Brain pericyte (primary cell): ENCODE measurements at regions not wholly inside any gene's neighbourhood (a gene's known extent, or its start where the extent isn't known, plus 50 kb on each side); places are given as distances from the start of the nearest gene placed in this dataset.
"Not testable (repeated sequence)": the region's sequence is repeated elsewhere in the genome, so short reads cannot be mapped to it uniquely, and the experiment has no call there.

Experiments used
- DNase-seq: peaks from one replicate; pipeline ENCODE4 v3.0.0-alpha.2; 2012; ENCODE audit warnings: low read depth, low spot score

DNA sequence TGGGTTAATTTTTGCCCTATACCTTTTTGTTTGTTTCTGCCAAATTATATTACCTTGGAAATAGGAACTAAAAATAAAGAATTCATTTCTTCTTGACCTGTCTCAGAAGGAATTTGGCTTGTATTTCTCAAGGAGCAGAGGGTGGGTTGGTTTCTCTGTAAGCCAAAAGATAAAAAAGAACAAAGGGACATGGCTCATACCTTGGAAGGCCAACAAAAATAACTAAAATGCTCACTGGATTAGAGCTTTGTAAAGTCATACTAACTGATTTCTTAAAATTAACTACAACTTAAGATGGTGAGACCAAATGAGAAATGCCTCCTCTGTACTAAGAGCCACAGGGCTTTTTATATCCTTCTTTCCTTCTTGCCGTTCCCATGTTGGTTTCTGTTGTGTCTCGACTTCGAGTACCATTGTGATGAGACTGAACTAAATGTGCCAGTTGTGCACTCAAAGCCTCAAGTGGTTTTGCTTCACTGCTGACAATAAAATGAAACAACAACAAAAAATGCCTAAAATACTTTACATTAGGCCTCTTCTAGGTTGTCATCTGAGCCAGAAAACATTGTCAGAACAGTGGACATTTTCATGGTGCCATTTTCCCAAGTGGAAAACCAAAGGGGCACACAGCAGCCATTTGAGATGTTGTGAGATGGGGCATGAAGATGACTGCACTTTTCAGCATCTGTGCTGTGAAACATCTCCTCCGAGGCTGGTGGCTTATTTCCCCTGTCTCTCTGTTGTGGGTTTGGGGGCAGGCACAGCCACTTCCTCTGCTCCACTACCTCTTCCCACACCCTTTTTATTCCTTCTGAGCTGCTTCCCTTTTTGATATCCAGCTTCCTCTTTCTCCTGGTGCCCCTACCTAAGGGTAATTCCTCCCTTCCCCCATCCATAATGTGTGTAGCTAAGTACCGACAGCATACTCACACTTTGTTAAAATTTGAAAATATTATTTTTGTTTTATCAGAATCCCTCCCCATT, 51.8 kb upstream of the AGR3 start:
- no peak for DNase-seq

DNA sequence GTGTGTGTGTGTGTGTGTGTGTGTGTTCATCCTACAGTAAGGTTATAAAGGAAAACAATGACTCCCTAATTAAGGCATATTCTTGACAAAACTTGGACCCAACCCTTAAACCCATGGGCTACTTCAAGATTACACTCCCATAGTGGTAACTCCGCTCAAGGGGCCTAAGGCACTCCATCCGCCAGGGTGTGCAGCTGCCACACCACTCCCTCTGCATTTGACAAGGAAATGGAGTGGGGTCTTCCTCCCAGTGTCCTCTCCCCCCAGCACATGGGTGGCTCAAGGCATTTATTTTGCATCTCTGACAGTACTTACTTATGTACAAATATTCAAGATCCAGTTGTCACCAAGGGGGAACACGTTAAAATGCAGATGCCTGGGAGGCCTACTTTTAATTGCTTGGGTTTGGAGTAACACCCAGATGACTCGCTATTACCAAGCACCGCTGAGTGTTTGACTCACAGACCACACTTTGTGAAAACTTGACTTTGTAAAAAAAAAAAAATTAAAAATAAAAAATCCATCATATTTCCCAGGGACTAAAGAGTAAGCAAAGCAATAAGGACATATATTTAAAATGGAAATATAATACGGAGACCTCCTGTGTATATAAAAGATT, 53.0 kb upstream of the AGR3 start:
- DNase-seq: no peak

DNA sequence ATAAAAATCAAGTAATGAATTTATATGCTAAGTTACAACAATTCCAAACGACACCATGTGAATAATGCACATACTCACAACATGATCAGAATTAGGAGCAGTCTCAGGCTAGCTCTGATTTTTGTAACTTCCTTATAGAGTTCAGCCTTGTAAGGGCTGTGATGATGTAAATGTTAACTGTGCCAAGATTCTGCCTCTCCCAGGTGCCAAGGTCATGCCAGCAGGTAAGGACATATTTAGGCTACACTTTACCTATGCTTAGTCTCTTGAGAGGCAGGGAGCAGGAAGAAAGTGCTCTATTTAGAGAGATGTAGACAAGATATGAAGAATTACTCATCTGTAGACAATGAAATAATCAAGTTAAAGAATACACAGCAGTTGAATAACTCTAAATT, 53.6 kb upstream of the AGR3 start:
- no peak for DNase-seq

DNA sequence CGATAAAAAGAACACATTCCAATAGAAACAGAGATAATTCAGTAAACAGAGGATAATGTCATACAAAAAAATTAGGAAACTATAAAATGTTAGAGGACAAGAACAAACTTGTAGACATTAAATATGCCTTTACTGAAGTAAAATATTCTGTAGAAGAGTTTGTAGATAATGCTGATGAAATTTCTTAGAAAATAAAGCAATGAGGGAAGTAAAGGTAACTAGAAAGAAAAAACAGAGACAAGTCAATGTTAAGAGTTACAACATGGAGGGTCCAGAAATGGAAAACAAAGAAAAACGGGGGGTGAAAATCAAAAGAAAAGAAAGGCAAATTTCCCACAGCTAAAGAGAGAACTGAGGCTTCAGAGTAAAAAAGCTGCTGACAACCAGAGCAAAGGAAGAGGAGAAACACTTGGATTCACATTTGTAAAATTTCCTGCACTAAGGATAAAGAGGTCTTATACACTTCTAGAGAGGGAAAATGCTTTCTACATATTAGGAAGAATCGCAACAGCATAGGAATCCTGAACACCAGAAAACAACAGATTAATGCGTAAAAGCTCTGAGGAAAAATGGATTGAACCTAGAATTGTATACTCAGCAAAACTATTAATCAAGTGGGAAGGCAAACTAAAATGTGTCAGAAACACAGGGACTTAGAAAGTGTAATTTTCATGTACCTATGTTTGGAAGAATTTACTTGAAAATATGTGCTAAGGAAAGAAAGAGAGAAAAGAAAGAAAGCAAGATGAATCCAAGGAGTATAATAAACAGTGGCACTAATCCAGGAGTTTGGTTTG, 55.0 kb upstream of the AGR3 start:
- no peak for DNase-seq

DNA sequence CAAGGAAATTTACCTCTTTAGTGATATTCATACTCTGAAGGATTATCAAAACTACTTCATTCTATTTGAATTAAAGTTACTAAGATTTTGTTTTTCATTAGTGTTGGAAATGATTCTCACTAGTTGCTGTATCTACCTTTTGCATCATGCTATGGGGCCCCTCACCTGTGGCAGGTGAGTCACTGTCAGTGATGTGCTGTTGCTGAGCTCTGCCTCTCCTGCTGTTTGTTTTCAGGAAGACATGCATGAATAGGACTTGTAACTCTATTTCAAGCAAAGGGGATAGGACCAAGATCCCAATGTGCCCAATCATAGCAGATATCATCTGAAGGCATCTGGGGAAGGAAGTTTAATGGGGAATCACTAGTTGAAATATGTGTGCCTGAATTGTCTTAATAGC, 57.4 kb upstream of the AGR3 start:
- DNase-seq: no peak

DNA sequence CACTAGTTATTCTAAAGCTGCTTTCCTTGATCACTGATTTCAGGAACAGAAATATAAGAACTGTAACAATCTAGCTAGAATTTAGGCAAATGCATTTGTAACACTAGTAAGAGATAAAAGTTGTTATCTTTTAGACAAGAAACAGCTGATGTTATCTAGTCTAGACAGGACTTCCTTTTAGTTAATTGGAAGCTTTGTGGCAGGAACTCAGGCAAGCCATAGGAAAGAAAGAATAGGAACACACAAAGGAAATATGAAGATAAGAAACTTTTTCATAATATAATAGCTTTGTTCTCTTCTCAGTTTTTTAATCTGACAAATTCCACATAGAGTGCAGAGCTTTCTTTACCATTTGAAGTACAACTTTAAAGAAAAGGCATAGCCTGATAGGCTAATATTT, 59.0 kb upstream of the AGR3 start:
- no peak for DNase-seq

DNA sequence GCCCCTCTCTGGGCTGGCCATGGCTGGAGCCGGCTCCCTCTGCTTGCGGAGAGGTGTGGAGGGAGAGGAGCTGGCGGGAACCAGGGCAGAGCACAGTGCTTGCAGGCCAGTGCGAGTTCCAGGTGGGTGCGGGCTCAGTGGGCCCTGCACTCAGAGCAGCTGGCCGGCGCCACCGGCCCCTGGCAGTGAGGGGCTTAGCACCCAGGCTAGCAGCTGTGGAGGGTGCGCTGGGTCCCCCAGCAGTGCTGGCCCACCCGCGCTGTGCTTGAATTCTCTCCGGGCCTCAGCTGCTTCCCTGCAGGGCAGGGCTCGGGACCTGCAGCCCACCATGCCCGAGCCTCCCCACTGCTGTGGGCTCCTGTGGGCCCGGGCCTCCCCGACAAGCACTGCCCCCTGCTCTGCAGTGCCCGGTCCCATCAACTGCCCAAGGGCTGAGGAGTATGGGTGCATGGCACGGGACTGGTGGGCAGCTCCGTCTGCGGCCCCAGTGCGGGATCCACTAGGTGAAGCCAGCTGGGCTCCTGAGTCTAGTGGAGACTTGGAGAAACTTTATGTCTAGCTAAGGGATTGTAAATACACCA, 61.2 kb upstream of the AGR3 start:
- no peak for DNase-seq

DNA sequence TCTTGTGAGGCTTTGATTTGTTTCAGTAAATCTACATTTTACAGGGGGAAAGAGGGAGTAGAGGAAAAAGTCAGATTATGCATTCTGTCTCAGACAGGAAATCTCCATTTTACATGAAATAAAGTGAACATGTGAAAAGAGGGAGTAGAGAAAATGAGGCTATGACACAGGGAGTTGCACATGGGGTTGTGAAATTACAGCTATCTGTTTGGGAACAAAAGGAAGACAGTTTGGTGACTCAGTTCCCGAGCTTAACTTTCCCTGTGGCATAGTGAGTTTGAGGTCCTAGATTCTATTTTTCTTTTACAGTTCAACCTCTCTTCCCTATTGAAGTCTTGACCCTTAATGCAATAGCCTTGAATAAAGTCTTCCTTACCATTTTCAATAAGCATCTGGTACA, 63.2 kb upstream of the AGR3 start:
- DNase-seq: no peak

DNA sequence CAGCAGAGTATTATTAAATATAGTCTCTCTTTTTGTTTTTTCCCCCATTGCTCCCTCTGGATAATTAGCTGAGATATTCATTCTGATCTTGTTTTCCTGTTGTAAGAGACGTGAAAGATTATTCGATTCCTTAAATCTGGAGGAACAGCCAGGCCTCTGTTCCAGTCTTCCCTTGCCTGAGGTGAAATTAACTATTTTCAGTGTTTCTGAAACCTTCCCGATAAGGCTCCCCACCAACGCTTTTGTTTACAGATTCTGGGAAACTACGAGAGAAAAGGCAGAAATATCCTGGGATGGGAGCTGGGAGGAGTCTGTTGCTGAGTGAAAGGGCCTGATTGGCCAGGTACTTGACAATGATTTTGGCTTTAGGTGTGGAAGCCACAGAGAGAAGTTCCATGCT, 63.6 kb upstream of the AGR3 start:
- DNase-seq: no peak

DNA sequence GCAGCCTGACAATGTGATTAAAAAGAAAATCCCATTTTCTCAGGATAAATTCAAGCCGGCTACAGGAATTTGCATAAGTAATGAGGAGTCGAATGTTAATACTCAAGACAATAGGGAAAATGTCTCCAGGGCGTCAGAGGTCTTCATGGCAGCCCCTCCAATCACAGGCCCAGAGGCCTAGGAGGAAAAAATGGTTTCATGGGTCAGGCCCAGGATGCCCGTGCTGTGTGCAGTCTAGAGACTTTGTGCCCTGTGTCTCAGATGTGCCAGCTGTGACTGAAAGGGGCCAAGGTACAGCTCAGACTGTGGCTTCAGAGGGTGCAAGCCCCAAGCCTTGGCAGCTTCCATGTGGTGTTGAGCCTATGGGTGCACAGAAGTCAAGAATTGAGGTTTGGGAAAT, 66.3 kb upstream of the AGR3 start:
- DNase-seq: not testable (repeated sequence)

DNA sequence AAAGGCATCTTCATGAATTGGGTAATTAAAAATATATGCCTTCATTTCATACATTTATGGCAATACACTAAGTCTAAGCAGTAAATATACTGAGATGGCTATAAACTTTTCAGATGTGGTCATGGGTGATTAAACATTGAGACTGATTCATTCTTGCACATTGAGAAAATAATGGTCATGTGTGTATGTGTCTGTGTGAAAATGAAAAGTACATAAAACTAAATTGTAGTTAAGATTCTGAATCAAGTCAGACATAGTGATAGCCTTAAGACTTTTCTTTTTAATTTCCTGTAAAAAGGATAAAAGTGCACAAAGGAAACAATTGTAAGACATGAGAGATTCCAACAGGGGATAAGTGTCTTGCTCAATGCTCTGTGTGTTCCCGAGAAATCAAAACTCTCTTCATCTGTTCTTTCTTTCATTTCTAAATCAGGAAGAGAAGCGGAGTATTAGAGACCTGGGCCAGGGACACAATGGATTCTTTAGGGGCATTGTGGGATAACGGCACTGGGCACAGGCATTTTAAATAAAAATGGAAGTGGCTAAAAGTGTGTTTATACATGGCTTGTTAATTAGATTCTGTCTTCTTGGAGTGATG, 69.8 kb upstream of the AGR3 start:
- no peak for DNase-seq

DNA sequence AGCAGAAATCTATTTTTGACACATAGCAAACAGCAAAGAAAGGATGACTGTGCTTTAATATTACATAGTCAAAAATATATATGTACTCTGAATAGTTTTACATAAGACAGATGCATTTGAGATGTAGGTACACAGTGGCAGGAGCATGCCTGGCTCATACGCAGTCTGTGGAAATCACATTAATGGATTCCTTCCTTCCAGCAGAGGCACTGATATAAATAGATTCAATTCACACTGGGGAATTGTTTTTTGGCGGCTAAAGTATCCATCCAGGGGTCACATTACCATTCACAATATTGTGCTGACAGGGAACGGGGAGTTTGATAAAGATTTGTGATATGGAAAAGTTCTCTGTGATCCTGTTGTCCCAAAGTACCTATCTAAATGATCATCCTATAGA, 72.5 kb upstream of the AGR3 start:
- no peak for DNase-seq

DNA sequence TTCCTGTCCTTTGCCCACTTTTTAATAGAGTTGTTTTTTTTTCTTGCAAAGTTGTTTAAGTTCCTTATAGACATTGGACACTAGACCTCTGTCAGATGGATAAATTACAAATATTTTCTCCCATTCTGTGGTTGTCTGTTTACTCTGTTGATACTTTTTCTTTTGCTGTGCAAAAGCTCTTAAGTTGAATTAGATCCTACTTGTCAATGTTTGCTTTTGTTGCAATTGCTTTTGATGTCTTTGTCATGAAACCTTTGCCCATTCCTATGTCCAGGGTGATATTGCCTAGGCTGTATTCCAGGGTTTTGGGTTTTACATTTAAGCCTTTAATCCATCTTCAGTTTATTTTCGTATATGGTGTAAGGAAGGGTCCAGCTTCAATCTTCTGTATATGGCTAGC, 76.9 kb upstream of the AGR3 start:
- no peak for DNase-seq

DNA sequence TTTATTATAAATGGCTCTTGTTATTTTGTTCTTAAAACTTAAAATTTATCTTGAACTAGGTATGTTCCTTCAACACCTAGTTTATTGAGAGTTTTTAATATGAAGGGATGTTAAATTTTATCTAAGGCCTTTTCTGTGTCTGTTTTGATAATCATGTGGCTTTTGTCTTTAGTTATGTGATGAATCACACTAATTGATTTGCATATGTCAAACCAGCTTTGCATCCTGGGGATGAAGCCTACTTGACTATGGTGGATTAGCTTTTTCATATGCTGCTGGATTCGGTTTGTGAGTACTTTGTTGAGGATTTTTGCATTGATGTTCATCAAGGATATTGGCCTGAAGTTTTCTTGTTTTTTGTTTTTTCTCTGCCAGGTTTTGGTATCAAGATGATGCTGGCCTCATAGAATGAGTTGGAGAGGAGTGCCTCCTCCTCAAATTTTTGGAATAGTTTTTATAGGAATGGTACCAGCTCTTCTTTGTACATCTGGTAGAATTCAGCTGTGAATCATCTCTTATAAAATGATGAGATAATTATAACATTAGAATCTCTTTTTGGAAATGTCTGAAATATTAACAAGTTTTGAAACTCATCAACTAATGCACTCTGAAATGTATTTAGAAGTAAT, 78.7 kb upstream of the AGR3 start:
- DNase-seq: no peak

DNA sequence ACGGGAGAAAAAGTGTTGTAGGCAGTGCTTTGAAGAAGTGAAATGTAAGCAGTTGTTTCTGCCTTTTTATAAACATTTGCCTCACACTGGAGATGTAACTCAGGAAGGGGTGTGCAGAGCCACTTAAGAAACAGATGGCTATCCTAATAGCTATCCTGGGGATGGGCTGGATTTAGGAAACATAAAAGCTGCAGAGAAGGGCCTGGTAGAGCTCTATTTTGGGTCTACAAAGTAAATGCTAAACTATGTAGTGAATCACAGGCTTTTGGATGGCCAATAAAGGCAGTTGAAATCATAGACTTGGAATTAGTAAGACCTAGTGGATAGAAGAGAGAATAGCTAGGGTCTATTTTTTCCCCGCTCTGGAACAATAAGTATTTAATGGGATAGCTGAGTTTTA, 79.9 kb upstream of the AGR3 start:
- no peak for DNase-seq

DNA sequence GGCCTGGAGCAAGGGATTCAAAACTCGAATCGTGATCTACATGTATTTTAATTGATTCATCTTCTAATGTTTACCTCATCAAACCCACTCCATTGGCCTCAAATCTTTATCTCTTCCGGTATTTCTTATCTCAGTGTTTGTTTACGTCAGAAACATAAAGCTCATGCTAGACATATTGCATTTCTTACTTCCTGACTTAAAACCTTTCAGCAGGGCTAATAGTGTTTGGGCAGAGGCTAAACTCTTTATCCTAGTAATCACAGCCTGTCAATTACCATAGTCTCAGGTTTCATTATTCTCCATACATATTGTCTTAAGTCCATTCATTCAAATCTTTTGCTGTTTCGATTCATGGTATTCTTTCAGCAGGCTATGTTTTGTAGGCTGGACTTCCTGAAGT, 81.3 kb upstream of the AGR3 start:
- DNase-seq: no peak

DNA sequence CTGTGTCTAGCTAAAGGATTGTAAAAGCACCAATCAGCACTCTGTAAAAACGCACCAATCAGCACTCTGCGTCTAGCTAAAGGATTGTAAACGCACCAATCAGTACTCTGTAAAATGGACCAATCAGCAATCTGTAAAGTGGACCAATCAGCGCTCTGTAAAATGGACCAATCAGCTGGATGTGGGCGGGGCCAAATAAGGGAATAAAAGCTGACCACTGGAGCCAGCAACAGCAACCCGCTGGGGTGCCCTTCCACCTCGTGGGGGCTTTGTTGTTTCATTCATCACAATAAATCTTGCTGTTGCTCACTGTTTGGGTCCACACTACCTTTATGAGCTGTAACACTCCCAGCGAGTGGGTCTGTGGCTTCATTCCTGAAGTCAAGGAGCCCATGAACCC, 83.9 kb upstream of the AGR3 start:
- not testable (repeated sequence) for DNase-seq

DNA sequence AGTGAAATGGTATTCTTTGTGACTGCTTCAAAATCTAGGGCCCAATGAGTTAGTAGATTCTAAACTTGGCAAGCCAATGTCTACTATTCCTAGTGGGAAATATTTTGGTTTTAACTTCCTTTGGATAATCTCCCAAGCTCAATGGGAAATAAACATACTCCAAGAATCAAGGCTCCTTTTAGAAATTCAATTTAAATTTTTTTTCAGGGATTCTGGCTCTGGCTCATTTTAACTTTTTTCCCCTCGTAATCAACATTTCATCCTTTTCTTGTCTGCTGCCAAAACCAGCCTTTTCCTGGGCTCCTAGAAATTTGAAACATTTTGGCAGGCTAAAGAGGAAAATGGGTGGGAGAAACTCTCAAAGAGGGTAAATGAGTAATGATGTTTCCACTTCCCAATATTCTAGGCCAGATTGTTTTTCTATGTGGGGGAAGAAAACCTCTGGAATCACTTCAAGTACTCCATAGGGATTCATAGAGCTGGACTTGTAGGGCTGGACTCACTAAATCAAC, 85.6 kb upstream of the AGR3 start:
- DNase-seq: peak; percentile 26

DNA sequence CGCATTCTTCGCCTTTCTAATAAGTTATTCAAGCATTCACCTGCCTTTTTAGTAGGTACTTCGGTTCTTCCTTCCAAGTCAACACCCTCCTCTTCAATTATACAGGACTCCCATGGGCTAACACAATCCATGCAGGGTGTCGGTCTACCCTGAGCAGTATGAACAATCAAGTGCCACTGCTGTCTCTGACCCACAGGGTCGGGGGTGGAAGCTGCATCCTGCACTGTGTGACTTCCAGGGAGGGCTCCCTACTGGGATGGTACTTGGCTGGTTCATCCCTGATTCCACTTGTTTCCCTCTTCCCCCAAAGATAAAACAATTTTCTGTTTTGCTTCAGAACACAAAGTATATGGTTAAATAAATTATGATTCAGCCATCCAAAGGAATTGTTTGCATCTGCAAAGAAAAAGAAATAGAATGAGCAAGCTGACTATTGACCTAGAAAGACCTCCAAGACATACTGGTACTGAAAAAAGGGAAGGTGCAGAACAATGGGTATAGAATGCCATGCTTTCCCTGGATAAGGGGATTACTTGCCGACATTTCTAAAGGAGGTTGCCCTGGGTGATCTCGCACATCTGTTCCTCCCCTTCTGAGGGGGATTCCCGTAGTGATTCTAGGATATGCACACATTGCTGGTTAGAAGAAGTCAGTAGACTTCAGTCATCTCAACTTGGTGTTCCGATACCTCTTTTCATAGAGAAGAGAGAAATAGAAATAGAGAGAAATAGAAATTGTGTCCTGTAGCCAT, 89.1 kb upstream of the AGR3 start:
- no peak for DNase-seq

DNA sequence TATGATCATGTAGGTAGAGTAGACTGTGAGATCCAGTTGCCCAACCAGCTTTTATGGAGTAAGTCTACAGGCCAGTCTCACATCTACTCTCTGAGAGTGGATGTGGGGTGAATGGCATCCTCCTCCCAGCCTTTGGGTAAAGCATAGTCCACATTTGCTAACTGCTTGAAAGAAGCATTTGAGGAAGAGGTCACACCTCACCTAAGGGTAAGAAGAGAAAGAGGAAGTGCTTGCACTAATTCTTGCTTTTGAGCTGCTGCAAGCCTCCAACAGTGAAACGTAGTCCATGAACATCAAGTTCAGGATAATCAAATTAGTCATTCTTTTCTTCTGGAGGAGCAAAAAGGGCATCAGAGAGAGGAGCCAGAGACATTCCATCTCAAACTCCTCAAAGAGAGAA, 93.9 kb upstream of the AGR3 start:
- DNase-seq: no peak
